ENCODE measurements at regions not wholly inside any gene's neighbourhood (a gene's known extent, or its start where the extent isn't known, plus 50 kb on each side); places are given as distances from the start of the nearest gene placed in this dataset.

DNA sequence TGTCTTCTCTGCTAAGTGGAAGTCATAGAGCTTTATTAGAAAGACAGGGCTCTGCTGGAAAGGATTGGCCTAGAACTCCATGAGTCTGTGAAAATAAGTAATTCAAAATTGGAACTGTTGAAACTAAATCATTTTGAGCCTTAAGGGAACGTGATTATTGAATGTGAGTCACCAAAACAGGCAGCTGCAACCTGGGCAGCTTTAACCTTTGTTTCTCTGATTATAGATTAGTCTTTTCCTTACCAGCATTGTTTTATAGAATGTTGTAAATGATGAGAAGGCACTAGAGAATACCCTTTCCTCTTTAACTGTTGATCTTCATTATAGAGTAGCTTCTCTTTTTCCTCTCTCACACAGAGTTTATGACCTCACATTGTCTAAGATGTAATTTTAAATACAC is 638.8 kb upstream of the SLITRK6 start:
- no peak overlapping the region for H3K27ac ChIP-seq (ENCODE audit: insufficient read depth, low read depth, low read length)
- TF ChIP-seq POLR2AphosphoS5 (IDR thresholded peaks at IDR 0.05; ENCODE audit: insufficient read depth, low read depth, low read length), result no peak
- no peak for TF ChIP-seq FOS (IDR thresholded peaks at IDR 0.05; ENCODE audit: borderline replicate concordance, insufficient read depth, low read length)
- TF ChIP-seq GATA2 (IDR thresholded peaks at IDR 0.05; ENCODE audit: insufficient read depth, insufficient read length, low read depth, low read length), result no peak
- no peak for TF ChIP-seq EZH2 (IDR thresholded peaks at IDR 0.05; ENCODE audit: borderline replicate concordance, low read depth, low read length, severe bottlenecking)
- TF ChIP-seq, protein P1, sequence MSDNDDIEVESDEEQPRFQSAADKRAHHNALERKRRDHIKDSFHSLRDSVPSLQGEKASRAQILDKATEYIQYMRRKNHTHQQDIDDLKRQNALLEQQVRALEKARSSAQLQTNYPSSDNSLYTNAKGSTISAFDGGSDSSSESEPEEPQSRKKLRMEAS (IDR thresholded peaks at IDR 0.05; ENCODE audit: insufficient read depth, insufficient read length), result no peak
- TF ChIP-seq POLR2A (IDR thresholded peaks at IDR 0.05; ENCODE audit: low read depth, low read length), result no peak
- TF ChIP-seq MYC (IDR thresholded peaks at IDR 0.05; ENCODE audit: low read depth, low read length), result no peak
- no peak for TF ChIP-seq JUN (IDR thresholded peaks at IDR 0.05; ENCODE audit: borderline replicate concordance, insufficient read depth, insufficient read length, low read depth)
- TF ChIP-seq, protein P2, sequence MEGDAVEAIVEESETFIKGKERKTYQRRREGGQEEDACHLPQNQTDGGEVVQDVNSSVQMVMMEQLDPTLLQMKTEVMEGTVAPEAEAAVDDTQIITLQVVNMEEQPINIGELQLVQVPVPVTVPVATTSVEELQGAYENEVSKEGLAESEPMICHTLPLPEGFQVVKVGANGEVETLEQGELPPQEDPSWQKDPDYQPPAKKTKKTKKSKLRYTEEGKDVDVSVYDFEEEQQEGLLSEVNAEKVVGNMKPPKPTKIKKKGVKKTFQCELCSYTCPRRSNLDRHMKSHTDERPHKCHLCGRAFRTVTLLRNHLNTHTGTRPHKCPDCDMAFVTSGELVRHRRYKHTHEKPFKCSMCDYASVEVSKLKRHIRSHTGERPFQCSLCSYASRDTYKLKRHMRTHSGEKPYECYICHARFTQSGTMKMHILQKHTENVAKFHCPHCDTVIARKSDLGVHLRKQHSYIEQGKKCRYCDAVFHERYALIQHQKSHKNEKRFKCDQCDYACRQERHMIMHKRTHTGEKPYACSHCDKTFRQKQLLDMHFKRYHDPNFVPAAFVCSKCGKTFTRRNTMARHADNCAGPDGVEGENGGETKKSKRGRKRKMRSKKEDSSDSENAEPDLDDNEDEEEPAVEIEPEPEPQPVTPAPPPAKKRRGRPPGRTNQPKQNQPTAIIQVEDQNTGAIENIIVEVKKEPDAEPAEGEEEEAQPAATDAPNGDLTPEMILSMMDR (IDR thresholded peaks at IDR 0.05; ENCODE audit: extremely low read depth in 1 of 2, insufficient read depth in 1 of 2, low read depth in 1 of 2, low read length in 2 of 2), result no peak
- H3K27me3 ChIP-seq (ENCODE audit: control insufficient read depth in 2 of 2, insufficient read depth in 2 of 2, low read length in 2 of 2), result no peaks in the 10 kb centered on the region
- dilution Hi-C loops (cut with MboI; ENCODE audit: extremely low pct_ligation_motif_present, low sequenced_read_pairs) (no loop called here), intact Hi-C loops (cut with micrococcal nuclease) (no loop called here)
- no peak overlapping the region for H3K4me3 ChIP-seq (replicated peaks in 1 of 3; ENCODE audit: insufficient read depth in 1 of 3, low read depth in 1 of 3, low read length in 3 of 3)
- H3K4me1 ChIP-seq (ENCODE audit: control insufficient read depth, extremely low read depth, insufficient read depth, low read length), result no peaks in the 10 kb centered on the region
- no peaks in the 10 kb centered on the region for H3K36me3 ChIP-seq (ENCODE audit: control insufficient read depth in 2 of 2, extremely low read depth in 1 of 2, insufficient read depth in 2 of 2, low read length in 2 of 2)
- ChIA-PET POLR2A (no interaction called here), CTCF (no interaction called here)
- no peak for DNase-seq (ENCODE audit: low read depth, low spot score)
- no peak overlapping the region for H3K4me2 ChIP-seq (ENCODE audit: insufficient read depth, low read length)
- H3K9me3 ChIP-seq (replicated peaks; ENCODE audit: control insufficient read depth, insufficient read depth, low read length), result no peaks in the 10 kb centered on the region
- no peak overlapping the region for H3K9ac ChIP-seq (replicated peaks; ENCODE audit: extremely low read depth, insufficient read depth, low read length)
- no TSS peak for BruUV-seq (replicated peaks)
- no peaks in the 10 kb centered on the region for H3K79me2 ChIP-seq (ENCODE audit: control insufficient read depth, insufficient read depth, low read length)
- no peak for FAIRE-seq
- H3K9me1 ChIP-seq (replicated peaks; ENCODE audit: control insufficient read depth, extremely low read depth, insufficient read depth, low read length), result no peaks in the 10 kb centered on the region
- no peak overlapping the region for H2AFZ ChIP-seq (ENCODE audit: low read depth, low read length)
- H4K20me1 ChIP-seq (replicated peaks; ENCODE audit: control insufficient read depth, extremely low read depth, insufficient read depth, low read length), result no peaks in the 10 kb centered on the region
